ENCODE measurements at regions not wholly inside any gene's neighbourhood (a gene's known extent, or its start where the extent isn't known, plus 50 kb on each side); places are given as distances from the start of the nearest gene placed in this dataset.

DNA sequence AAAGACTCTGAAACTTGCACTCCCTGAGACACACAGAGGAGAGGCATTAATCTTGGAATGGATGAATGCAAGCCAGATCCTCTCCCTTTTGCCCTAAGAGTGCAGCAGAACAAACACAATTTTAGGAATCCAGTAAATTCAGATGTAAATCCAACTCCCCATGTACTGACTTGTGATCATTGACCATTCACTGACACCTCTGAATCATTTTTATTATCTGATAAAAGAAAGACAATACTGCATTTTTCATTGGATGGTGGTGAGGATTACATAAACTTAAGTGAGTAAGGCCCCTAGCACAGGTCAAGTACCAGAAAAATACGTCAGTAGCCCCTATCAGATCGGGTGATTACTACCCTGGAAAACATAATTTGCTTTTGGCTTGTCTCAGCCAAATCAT lies 782.9 kb upstream of the API5 start:
- TF ChIP-seq, protein P1, sequence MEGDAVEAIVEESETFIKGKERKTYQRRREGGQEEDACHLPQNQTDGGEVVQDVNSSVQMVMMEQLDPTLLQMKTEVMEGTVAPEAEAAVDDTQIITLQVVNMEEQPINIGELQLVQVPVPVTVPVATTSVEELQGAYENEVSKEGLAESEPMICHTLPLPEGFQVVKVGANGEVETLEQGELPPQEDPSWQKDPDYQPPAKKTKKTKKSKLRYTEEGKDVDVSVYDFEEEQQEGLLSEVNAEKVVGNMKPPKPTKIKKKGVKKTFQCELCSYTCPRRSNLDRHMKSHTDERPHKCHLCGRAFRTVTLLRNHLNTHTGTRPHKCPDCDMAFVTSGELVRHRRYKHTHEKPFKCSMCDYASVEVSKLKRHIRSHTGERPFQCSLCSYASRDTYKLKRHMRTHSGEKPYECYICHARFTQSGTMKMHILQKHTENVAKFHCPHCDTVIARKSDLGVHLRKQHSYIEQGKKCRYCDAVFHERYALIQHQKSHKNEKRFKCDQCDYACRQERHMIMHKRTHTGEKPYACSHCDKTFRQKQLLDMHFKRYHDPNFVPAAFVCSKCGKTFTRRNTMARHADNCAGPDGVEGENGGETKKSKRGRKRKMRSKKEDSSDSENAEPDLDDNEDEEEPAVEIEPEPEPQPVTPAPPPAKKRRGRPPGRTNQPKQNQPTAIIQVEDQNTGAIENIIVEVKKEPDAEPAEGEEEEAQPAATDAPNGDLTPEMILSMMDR (IDR thresholded peaks at IDR 0.05) = no peak
- Mint-ChIP-seq H3K27me3 (ENCODE audit: low read depth in 2 of 2) (no peaks in the 10 kb centered on the region), H3K4me1 (no peaks in the 10 kb centered on the region), H3K36me3 (peaks cover 2% of the 10 kb centered on the region), H3K9me3 (peaks cover 7% of the 10 kb centered on the region in 2 donors), H3K4me3 (no peak overlapping the region), H3K27ac (no peak overlapping the region)
- no peak overlapping the region for H3K4me3 ChIP-seq (ENCODE audit: low read length)
- ATAC-seq = no peak
- no peak for DNase-seq
- H3K27me3 ChIP-seq (ENCODE audit: control insufficient read depth, insufficient read depth, low read length) = no peaks in the 10 kb centered on the region
- 66% methylated on average over 2 of the region's 2 CpGs for WGBS (ENCODE audit: insufficient coverage)
- H3K4me1 ChIP-seq (ENCODE audit: control insufficient read depth, insufficient read depth, low read length) = no peaks in the 10 kb centered on the region
- intact Hi-C loops (cut with micrococcal nuclease) = no loop called here
- H3K36me3 ChIP-seq (ENCODE audit: control insufficient read depth, insufficient read depth, low read length) = no peaks in the 10 kb centered on the region
- H3K9me3 ChIP-seq (ENCODE audit: control insufficient read depth, insufficient read depth, low read length) = no peaks in the 10 kb centered on the region
- H3K27ac ChIP-seq (ENCODE audit: low read length) = no peak overlapping the region

- no peak overlapping the region for H3K27ac ChIP-seq (ENCODE audit: low read length)
- peaks cover 7% of the 10 kb centered on the region for H3K36me3 Mint-ChIP-seq
- no peak overlapping the region for H3K4me3 ChIP-seq (ENCODE audit: low read length)
- DNase-seq (no peak), ATAC-seq (no peak)
- H3K4me1 ChIP-seq (ENCODE audit: control insufficient read depth, insufficient read depth, low read length) = no peaks in the 10 kb centered on the region
- H3K9me3 Mint-ChIP-seq = peaks cover 12 to 17% of the 10 kb centered on the region in 2 donors
- no peaks in the 10 kb centered on the region for H3K27me3 ChIP-seq (ENCODE audit: control insufficient read depth, insufficient read depth, low read length)
- H3K4me1 Mint-ChIP-seq = no peaks in the 10 kb centered on the region
- intact Hi-C loops (cut with micrococcal nuclease) = no loop called here
- H3K36me3 ChIP-seq (ENCODE audit: control insufficient read depth, insufficient read depth, low read length) = no peaks in the 10 kb centered on the region
- TF ChIP-seq, protein P1 (IDR thresholded peaks at IDR 0.05) = no peak
- 79% methylated on average over 5 of the region's 5 CpGs for WGBS (ENCODE audit: insufficient coverage)
- H3K27ac Mint-ChIP-seq = no peak overlapping the region
- H3K27me3 Mint-ChIP-seq (ENCODE audit: low read depth in 2 of 2) = no peaks in the 10 kb centered on the region
- H3K9me3 ChIP-seq (ENCODE audit: control insufficient read depth, insufficient read depth, low read length) = no peaks in the 10 kb centered on the region
- H3K4me3 Mint-ChIP-seq = no peak overlapping the region
Measured at GRCh38 chr11:42536611-42537360, 775.0 kb upstream of the API5 start.

DNA sequence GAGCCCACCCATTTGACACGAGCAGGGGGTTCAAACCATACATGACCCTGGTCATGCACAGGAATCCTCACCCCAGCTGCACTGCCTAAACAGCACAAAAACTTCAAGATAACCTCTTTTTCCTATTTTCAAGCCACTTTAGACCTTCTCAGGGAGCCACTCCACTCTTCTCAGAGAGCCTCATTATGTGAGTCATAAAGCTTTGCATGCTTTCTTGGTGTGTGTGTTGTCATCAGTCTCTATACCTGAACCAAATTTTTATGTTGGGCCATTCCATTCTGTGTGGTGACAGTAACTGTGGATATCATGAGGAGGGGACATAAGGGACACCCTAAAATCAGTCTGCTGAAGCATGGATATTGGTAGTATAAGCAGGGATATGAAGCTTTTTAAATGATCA lies 769.5 kb upstream of the API5 start:
- ATAC-seq (no peak), DNase-seq (no peak)
- H3K4me1 Mint-ChIP-seq = no peaks in the 10 kb centered on the region
- Histone ChIP-seq H3K4me1 (ENCODE audit: control insufficient read depth, insufficient read depth, low read length) (no peaks in the 10 kb centered on the region), H3K4me3 (ENCODE audit: low read length) (no peak overlapping the region), H3K27ac (ENCODE audit: low read length) (no peak overlapping the region), H3K36me3 (ENCODE audit: control insufficient read depth, insufficient read depth, low read length) (no peaks in the 10 kb centered on the region), H3K27me3 (ENCODE audit: control insufficient read depth, insufficient read depth, low read length) (no peaks in the 10 kb centered on the region), H3K9me3 (ENCODE audit: control insufficient read depth, insufficient read depth, low read length) (no peaks in the 10 kb centered on the region)
- WGBS (ENCODE audit: insufficient coverage) = 66% methylated on average over 1 of the region's 1 CpG
- TF ChIP-seq, protein P1 (IDR thresholded peaks at IDR 0.05) = no peak
- H3K9me3 Mint-ChIP-seq = peaks cover 8 to 11% of the 10 kb centered on the region in 2 donors
- H3K27me3 Mint-ChIP-seq (ENCODE audit: low read depth in 2 of 2) = no peaks in the 10 kb centered on the region
- H3K36me3 Mint-ChIP-seq = no peaks in the 10 kb centered on the region
- no peak overlapping the region for H3K27ac Mint-ChIP-seq
- H3K4me3 Mint-ChIP-seq = no peak overlapping the region
- intact Hi-C loops (cut with micrococcal nuclease) = no loop called here

Measured in natural killer cell (primary cell).